GM21423 (cell line): ENCODE measurements at regions not wholly inside any gene's neighbourhood (a gene's known extent, or its start where the extent isn't known, plus 50 kb on each side); places are given as distances from the start of the nearest gene placed in this dataset.
"Not testable (repeated sequence)": the region's sequence is repeated elsewhere in the genome, so short reads cannot be mapped to it uniquely, and the experiment has no call there.

Experiments used
- ATAC-seq: cut with Tn5 transposase; IDR thresholded peaks from one replicate; pipeline ENCODE4 v1.9.1; 2021; ENCODE audit warnings: mild to moderate bottlenecking, moderate library complexity; ENCODE audit not compliant: unreplicated experiment

- no peak for ATAC-seq
Observed at GRCh38 chr7:65317372-65317771, 56.3 kb upstream of the ZNF92 start.

GRCh38 chr7:65310761-65311160 lies 62.9 kb upstream of the ZNF92 start:
- ATAC-seq: no peak

- no peak for ATAC-seq
Observed at GRCh38 chr7:65308300-65308678, 65.4 kb upstream of the ZNF92 start.

GRCh38 chr7:65307651-65308299 lies 65.9 kb upstream of the ZNF92 start:
- peak; percentile 65 for ATAC-seq

- no peak for ATAC-seq
Observed at GRCh38 chr7:65304175-65304574, 69.5 kb upstream of the ZNF92 start.

GRCh38 chr7:65302883-65303282 lies 70.8 kb upstream of the ZNF92 start:
- ATAC-seq: no peak

GRCh38 chr7:65301007-65301406 lies 72.6 kb upstream of the ZNF92 start:
- ATAC-seq: no peak

- ATAC-seq: no peak
Observed at GRCh38 chr7:65295409-65295808, 78.2 kb upstream of the ZNF92 start.

GRCh38 chr7:65290340-65290739 lies 83.3 kb upstream of the ZNF92 start:
- not testable (repeated sequence) for ATAC-seq

GRCh38 chr7:65287023-65287422 lies 86.6 kb upstream of the ZNF92 start:
- ATAC-seq: no peak

- ATAC-seq: no peak
Observed at GRCh38 chr7:65285906-65286864, 87.5 kb upstream of the ZNF92 start.

GRCh38 chr7:65285241-65285640 lies 88.4 kb upstream of the ZNF92 start:
- ATAC-seq: not testable (repeated sequence)

GRCh38 chr7:65279795-65280194 lies 93.9 kb upstream of the ZNF92 start:
- ATAC-seq: no peak

- no peak for ATAC-seq
Observed at GRCh38 chr7:65276822-65277221, 96.8 kb upstream of the ZNF92 start.

- not testable (repeated sequence) for ATAC-seq
Observed at GRCh38 chr7:65271502-65271901, 102.2 kb upstream of the ZNF92 start.

GRCh38 chr7:65269150-65269856 lies 104.4 kb upstream of the ZNF92 start:
- ATAC-seq: peak; percentile 93

- ATAC-seq: no peak
Observed at GRCh38 chr7:65268782-65269149, 104.9 kb upstream of the ZNF92 start.

GRCh38 chr7:65265933-65266519 lies 107.6 kb upstream of the ZNF92 start:
- ATAC-seq: no peak

- no peak for ATAC-seq
Observed at GRCh38 chr7:65264258-65264657, 109.4 kb upstream of the ZNF92 start.

GRCh38 chr7:65260673-65261072 lies 113.0 kb upstream of the ZNF92 start:
- ATAC-seq: not testable (repeated sequence)

- ATAC-seq: not testable (repeated sequence)
Observed at GRCh38 chr7:65259864-65260525, 113.7 kb upstream of the ZNF92 start.
